GM21526 (cell line): ENCODE measurements at regions not wholly inside any gene's neighbourhood (a gene's known extent, or its start where the extent isn't known, plus 50 kb on each side); places are given as distances from the start of the nearest gene placed in this dataset.
"Not testable (repeated sequence)": the region's sequence is repeated elsewhere in the genome, so short reads cannot be mapped to it uniquely, and the experiment has no call there.

Source experiments
- ATAC-seq: cut with Tn5 transposase; IDR thresholded peaks from one replicate; pipeline ENCODE4 v1.9.1; 2021; ENCODE audit warnings: moderate library complexity; ENCODE audit not compliant: unreplicated experiment, low FRiP score

DNA sequence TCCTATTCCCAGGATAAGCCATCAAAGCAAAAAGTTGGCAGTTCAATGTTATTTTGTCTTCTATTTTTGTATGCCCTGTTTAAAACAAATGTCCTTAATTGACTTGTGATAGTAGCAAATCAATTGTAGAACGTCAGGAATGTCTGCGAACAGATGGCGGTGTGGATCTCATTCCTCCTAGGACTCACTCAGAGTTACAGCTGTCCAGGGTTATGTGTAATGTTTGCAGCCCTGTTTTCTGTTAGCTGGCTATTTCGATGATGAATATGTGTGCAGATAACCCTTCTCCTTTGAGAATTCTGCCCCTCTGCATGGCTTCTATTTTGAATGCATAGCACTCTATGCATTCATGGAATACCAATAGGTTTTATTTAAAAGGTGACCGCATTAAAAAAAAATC lies 1248.0 kb upstream of the CNTN5 start:
- ATAC-seq: no peak

DNA sequence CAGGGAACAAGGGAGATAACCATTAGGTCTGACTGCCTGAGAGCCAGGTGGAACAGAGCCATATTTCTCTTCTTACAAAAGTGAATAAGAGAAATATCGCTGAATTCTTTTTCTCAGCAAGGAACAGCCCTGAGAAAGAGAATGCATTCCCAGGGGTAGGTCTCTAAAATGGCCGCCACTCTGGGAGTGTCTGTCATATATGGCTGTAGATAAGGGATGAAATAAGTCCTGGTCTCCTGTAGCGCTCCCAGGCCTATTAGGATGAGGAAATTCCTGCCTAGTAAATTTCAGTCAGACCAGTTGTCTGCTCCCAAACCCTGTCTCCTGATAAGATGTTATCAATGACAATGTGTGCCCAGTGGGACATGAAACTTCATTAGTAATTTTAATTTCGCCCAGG lies 1236.4 kb upstream of the CNTN5 start:
- ATAC-seq: not testable (repeated sequence)

DNA sequence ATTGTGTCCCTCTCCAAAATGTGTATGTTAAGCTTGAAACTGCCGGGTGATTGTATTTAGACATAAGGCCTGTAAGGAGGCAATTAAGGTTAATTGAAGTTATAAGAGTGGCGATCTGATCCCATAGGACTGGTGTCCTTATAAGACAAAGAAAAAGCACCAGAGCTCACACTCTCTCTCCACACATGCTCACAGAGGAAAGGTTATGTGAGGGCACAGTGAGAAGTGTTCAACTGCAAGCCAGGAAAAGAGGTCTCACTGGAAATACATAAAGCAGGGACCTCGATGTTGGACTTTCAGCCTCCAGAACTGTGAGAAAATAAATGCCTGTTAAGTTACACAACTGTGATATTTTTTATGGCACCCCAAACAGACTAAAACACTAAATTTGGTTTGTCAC lies 1233.8 kb upstream of the CNTN5 start:
- ATAC-seq: no peak

DNA sequence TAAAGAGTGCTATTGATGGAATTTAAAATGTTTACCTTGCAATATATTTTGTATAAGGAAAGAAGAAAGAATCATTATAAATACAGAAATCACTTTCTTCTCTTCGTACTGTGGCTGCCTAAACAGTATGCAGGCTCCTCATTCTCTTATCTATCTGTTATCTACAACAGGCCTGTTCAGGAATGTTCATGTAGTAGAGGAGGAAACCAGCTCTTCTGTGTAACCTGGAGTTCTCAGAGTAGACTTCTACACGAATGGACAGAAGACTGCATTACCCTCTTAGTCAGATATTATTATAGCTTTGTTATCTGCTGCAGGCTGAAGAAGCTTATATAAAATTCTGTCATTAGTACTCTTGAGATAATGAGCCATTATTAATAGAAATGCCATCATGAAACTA lies 1225.9 kb upstream of the CNTN5 start:
- ATAC-seq: no peak

DNA sequence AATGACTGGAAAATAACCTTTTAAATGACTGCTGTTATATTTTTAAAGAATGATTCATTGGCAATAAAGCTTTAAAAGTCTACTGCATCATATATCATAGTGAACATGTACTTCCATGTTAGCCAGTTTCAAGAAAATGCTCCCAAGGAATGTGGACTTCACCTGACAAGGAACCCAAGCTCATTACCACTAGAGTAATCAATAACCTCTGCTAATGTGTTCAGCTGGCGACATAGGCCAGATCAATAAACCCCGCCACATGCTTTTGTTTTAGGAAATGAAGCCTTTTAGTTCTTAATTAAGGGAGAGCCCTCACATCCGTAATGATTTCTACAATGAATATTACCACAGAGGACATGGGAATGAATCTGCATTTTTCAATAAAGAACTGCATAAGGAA lies 1219.9 kb upstream of the CNTN5 start:
- no peak for ATAC-seq

DNA sequence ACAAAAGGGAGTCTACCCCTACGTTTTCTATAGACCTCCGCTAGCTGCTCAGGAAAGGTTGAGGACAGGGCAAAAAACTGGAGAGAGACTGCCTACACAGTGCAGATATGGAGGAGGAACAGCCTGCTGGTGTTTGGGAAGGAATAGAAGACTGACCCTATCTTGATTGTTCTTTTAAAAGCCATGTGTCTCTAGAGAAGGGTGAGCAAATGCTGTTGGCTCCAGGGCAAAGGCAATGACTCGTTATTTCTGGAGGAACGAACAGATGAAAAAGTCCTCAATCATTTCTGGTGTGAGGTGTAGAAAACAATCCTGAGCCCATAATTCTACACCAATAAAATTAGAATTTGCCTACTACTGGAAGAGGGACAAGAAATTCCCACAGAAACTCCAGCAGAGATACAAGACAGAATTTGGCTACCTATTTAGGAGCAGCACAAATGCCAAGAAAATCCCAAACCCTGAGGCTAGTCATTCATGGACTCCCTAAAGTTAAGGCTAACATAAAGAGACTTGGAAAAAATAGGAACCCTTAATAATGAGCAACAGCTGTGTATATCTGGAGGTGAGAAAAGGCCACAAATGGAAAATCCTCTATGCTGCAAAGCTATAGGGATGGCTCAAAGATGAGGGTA lies 1206.3 kb upstream of the CNTN5 start:
- ATAC-seq: no peak

DNA sequence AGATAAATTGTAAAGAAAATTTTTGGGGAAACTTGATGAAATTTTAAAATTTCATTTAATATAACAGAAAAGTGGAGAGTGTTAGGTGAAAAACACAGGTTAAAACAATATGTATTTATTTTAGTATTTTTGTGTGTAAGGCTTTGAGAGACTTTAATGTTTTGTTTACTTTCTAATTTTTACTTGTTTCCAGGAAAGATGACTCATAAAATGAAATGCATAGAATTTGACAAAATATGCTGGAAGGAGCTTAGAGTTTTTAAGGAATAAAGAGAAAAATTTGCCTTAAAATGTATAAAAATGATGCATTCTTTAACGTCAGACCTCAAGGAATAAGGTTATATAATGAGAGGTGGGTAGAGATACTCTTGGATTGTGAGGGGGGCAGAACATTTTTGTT lies 1205.1 kb upstream of the CNTN5 start:
- ATAC-seq: no peak

DNA sequence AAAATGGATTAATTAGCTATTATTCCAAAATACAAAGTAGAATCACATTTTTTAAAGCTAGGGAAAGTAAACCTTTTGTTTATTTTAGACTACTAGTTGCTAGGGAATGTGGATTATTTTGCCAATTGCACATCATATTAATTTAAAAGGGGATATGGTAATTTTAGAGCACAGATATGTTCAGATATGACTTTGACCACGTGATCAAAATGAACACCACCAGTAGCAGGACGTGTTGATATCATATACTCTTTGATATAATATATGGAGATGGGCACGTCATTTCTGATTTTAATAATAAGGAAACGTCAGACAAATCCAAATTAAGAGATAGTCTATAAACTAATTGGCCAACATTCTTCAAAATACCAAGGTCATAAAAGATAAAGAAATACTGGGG lies 1188.3 kb upstream of the CNTN5 start:
- no peak for ATAC-seq

DNA sequence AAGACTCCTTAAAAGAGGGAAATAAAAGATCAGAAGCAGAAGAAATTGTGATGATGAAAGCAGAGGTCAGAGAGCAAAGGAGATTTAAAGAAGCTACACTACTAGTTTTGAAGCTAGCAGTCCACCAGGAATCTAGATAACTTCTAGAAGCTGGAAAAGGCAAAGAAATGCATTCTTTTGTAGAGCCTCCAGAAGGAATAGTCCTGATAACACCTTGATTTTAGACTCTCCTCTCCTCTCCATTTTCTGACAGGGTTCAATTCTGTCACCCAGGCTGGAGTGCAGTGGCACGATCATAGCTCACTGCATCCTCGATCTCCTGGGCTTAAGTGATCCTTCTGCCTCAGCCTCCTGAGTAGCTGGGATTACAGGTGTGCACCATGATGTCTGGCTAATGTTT lies 1187.3 kb upstream of the CNTN5 start:
- no peak for ATAC-seq

DNA sequence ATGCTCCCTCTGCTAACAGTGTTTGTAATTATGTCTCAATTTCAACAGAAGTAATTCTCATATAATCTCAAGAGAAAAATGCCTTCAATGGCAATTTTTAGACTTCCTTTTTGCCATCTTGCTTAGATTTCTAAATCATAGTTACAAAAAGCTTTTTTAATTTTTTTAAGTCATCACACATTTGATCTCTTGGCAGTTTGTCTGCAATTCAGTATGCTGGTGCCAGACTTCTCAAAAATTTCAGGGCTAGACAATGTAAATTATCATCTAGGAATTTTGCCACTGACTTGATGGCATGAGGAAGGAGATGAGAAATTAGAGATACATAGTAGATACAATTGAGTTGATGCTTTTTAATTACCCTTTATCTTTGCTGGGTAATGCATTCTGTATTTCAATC lies 1176.7 kb upstream of the CNTN5 start:
- ATAC-seq: no peak

DNA sequence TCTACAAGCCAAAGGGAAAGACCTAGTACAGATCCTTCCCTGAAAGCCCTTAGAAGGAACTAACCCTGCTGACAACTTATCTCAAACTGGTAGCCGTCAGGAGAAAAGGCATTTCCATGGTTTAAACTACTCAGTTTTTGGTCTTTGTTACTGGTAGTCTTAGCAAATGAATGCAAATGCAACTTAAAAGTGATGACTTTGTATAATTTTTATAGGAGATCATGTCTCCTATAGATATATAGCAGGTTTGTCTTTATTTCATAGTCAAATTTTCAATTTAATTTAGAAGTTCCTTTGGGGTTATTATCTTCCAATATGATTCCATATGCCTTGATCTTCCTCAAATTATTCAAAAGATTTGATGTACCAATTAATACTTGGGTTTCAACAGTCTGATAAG lies 1173.0 kb upstream of the CNTN5 start:
- ATAC-seq: no peak

DNA sequence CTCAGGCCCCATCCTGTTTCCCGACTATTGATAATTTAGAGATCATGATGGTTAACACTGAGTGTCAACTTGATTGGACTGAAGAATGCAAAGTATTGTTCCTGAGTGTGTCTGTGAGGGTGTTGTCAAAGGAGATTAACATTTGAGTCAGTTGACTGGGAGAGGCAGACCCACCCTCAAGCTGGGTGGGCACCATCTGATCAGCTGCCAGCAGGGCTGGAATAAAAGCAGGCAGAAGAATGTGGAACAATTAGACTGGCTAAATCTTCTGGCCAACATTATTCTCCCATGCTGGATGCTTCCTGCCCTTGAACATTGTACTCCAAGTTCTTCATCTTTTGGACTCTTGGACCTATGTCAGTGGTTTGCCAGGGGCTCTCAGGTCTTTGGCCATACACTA lies 1170.0 kb upstream of the CNTN5 start:
- no peak for ATAC-seq

DNA sequence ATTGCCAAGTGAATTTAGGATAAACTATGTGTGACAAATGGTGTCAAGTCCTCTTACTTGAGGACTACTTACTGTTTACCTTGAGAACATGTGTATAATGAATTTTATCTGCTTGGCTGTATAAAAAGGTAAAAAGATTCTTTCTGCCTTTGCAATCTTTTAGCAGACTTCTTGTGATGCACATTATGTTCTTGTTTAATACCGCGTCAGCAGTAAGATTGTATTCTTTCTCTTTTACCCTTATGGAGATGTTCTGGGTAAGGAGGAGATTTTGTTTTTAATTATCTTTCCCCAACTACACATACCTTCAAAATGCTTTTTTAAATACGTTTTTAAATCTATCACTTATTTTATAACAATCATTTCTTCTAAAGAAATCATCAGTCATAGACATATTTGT lies 1166.4 kb upstream of the CNTN5 start:
- no peak for ATAC-seq

DNA sequence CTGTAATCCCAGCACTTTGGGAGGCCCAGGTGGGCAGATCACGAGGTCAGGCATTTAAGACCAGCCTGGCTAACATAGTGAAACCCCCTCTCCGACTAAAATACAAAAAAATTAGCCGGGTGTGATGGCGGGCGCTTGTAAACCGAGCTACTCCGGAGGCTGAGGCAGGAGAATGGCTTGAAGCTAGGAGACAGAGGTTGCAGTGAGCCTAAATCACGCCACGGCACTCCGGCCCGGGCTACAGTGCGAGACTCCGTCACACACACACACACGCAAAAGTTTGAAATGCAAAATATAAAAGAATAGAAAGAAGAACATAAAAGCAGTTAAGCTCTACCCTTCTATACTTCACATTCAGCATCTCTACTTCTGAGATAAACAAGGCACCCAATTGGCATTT lies 1165.9 kb upstream of the CNTN5 start:
- ATAC-seq: no peak

DNA sequence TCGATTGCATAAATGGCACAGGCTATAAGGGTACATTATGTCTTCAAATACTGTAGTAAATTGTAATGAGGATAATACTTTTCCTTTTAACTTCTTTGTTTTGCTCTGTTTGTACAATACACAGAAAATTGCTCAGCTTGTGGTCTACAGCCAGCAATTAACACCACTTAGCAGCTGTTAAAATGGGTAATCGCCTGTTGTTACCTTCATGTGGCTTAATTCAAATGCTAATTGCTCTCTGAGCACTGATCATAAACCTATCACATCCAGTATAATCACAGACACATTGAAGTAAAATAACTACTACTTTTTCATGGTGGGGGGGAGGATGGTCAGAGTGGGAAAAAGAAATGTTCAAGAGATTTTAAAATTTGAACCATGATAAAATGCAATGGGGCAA lies 1164.1 kb upstream of the CNTN5 start:
- no peak for ATAC-seq

DNA sequence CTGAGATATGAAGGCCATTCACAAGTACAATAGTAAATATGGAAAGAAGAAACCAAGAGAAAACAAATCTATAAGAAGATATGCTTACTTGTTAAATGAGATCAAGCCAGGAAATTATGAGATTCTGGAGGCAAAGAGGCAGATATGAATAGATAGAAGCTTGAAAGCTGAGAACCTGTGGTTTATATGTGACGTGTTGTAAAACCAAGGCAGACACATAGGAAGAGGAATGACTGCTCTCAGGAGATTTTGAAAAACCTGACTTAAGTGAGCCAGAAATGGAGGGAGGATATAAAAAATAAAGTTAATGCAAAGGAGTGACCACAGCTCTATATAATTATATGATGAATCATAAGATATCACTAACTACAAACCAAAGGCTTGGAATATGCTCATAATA lies 1160.5 kb upstream of the CNTN5 start:
- no peak for ATAC-seq

DNA sequence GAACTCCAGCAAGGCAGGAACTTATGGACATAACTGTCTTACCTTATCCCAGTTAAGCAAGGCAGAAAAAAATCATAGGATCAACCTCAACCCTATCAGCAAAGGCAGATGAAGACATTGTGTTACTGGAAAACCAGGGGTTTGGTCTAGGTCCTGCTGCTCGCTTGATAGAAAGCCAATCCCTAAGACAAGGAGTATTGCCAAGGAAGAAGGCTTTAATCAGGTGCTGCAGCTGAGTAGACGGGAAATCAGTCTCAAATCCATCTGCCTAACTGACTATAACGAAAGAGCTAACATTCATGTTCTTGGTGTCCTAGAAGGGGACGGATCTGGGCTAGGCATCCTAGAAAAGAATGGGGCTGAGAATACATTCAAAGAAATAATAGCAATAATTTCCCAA lies 1158.7 kb upstream of the CNTN5 start:
- no peak for ATAC-seq

DNA sequence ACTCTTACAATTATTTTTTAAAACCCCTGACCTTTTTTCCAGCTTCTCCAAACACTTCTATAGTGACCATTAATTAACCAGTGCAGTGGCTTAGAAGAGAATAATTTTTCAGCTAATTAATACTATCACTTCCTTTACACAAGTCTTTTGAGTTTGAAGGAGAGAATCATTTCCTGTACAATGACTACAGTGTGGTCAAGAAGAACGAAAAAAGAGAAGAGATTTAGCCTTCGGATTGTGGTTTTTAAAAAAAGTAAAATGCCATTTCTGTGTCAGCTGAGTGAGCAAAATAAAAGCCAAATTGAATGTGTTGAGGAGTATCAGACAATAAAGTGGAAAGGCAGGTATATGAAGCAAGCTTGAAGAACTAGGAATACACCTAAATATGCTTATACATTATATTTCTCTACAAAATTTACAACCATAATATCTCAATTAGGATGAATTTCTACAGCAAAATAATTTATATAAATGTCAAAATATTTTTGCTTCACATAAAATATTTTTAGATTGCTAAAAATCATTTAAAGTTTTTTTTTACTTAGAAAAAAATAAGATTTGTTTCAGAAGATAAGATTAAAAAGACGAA lies 1155.2 kb upstream of the CNTN5 start:
- no peak for ATAC-seq

DNA sequence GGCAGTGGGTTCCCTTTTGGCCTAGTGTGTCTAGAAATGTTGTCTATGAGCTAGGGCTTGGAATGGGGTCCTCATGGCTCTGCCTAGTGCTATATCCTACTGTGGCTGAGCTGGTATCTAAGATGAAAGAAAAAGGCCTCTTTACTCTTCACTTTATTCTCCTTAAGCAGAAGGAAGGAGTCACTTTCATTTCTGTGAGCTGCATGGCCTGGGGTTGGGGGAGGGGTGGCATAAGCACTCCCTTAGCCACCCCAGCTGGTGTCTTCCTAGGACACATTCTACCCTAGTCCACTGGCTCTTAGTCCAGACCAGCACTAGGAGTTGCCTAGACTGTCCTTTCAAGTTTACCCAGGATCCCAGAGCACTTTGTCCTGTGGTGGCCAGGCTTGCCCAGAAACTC lies 1148.9 kb upstream of the CNTN5 start:
- no peak for ATAC-seq

DNA sequence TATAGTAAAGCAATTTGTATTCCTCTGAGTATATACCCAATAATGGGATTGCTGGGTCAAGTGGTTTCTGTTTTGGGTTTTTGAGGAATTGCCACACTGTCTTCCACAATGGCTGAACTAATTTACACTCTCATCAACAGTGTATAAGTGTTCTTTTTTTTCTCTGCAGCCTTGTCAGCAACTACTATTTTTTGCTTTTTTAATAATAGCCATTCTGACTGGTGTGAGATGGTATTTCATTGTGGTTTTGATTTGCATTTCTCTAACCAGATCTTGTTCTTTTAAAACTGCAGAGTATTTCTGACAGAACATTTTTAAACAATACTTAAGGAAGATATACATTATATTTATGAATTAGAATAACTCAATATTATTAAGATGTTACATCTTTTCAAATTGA lies 1140.5 kb upstream of the CNTN5 start:
- no peak for ATAC-seq

DNA sequence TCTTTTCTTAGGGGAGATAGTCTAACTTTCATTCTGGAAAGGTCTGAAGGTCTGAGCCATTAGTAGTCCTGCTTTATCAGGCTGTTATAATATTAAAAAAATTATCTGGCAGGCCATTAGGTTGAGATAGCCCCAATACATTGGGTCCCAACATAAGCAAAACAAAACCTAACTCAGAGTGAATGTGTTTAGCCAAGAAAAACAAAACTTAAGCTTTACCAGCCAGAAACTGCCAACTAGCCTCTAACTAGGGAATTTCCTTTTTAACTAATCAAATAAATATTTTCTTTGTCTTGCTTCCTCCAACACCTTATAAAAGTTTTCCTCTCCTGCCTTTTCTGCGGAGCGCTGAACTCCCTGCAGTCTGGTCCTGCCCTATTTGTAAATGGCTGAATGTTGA lies 1137.7 kb upstream of the CNTN5 start:
- ATAC-seq: no peak

DNA sequence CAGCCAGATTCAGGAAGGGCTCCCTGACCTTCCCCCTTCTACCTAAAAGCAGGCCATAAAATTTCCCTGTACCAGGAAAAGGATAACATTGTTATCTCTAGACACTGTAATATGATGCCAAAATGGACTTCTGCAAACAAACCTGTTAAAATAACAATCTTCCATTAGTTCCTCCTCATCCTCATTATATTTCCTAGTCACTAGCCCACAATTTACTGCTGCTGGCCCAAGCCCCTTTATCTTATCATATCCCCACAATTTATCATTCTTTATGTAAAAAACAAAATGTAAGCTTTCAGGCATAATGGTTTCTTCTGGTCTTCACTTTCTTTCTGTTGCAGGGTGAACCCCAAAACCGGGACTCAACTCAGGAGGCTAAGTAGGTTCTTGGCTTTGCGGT lies 1132.1 kb upstream of the CNTN5 start:
- no peak for ATAC-seq

DNA sequence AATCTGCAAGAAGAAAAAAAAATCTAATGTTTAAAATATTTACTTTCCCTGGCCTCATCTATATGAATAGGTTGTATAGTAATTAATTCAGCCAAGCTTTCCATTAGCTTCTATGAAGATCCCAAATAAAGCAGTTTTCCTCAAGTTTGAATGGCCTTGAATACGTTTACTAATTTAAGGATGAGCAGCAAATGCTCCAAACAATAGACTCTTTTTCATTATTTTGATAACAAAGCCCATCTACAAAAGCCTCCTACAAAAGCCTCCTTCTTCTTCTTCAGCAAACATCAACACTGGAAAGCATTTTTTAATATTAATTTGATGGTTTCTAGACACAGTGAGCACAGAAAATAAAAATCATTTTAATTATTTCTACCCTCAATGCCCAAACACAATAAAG lies 1130.3 kb upstream of the CNTN5 start:
- no peak for ATAC-seq
